Fibroblast of pulmonary artery (primary cell): ENCODE measurements at regions not wholly inside any gene's neighbourhood (a gene's known extent, or its start where the extent isn't known, plus 50 kb on each side); places are given as distances from the start of the nearest gene placed in this dataset.
"Not testable (repeated sequence)": the region's sequence is repeated elsewhere in the genome, so short reads cannot be mapped to it uniquely, and the experiment has no call there.

Source experiments
- DNase-seq: peaks from one replicate; pipeline ENCODE4 v3.0.0-alpha.2; 2010; ENCODE audit warnings: low read depth
- H3K4me3 ChIP-seq: replicated peaks from 2 replicates; pipeline ENCODE4 v1.5.1; 2011; ENCODE audit warnings: low read depth, mild to moderate bottlenecking, control low read depth, low read length, moderate library complexity
- TF ChIP-seq, protein P1 (sequence below): IDR thresholded peaks from 2 replicates; pipeline ENCODE4 v1.5.1; 2011; ENCODE audit warnings: mild to moderate bottlenecking, control low read depth, low read length, inconsistent platforms; ENCODE audit errors: missing control alignments

DNA sequence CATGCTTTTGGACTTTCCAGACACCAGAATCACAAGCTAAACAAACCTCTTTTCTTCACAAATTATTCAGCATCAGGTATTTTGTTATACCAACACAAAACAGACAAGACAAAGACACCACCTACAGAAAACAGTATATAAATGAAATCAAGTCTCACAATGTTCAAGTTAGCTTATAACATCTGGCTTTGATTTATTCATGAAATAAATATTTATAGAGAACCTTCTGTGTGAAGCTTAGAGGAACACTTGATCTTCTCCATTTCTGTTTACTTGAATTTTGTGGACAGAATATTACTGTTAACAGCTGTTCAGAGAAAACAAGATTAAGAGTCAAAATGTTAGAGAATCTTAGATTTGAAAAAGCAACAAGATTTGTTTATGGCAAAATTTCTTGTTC, 137.4 kb upstream of the PRR16 start:
- H3K4me3 ChIP-seq: no peak overlapping the region
- TF ChIP-seq, protein P1, sequence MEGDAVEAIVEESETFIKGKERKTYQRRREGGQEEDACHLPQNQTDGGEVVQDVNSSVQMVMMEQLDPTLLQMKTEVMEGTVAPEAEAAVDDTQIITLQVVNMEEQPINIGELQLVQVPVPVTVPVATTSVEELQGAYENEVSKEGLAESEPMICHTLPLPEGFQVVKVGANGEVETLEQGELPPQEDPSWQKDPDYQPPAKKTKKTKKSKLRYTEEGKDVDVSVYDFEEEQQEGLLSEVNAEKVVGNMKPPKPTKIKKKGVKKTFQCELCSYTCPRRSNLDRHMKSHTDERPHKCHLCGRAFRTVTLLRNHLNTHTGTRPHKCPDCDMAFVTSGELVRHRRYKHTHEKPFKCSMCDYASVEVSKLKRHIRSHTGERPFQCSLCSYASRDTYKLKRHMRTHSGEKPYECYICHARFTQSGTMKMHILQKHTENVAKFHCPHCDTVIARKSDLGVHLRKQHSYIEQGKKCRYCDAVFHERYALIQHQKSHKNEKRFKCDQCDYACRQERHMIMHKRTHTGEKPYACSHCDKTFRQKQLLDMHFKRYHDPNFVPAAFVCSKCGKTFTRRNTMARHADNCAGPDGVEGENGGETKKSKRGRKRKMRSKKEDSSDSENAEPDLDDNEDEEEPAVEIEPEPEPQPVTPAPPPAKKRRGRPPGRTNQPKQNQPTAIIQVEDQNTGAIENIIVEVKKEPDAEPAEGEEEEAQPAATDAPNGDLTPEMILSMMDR: no peak
- DNase-seq: no peak

DNA sequence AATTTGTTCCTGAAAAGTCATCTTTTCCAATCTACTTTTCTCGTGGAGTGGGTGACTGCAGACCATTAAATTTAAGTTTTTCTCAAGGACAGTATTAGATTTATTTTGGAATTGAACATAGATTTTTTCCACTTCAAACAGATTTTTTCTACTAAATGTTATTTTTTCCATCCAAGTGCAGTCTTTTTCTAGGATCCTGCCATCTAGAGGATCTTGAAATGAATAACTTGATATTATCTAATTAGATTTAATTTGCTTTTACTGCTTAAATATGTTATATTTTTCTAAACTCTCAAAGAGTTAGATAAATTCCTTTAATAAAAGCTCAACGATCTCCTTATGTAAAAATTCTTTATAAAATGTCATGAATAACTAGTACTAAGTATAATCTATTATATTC, 136.9 kb upstream of the PRR16 start:
- H3K4me3 ChIP-seq: no peak overlapping the region
- TF ChIP-seq, protein P1: peak; percentile 26
- peak; percentile 14 for DNase-seq

DNA sequence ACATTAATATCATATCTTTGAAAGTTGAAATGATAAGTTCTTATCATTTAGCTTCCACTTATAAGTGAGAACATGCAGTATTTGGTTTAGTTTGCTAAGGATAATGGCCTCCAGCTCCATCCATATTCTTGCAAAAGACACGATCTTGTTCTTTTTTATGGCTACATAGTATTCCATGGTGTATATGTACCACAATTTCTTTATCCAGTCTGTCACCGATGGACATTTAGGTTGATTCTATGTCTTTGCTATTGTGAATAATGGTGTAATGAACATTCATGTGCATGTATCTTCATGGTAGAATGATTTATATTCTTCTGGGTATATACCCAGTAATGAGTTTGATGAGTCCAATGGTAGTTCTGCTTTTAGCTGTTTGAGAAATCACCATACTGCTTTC, 135.0 kb upstream of the PRR16 start:
- DNase-seq: no peak
- H3K4me3 ChIP-seq: no peak overlapping the region
- TF ChIP-seq, protein P1: no peak

DNA sequence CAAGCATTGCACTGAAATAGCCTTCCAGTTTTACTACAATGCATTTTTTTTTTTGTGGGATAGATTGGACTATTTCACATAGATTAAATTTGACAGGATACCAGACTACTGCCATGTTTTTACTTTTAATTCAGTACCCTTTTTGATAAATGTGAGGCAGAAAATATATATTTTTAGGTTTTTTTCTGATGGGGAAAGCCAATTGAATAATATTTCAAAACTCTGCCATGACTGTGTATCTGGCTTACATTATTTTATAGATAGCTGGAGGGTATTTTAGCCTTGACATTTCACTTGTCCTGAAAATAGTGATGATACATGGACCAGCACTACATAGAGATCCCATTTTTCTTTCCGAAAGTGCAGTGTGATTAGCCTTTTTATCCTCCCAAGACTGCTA, 133.5 kb upstream of the PRR16 start:
- no peak overlapping the region for H3K4me3 ChIP-seq
- TF ChIP-seq, protein P1: no peak
- no peak for DNase-seq

DNA sequence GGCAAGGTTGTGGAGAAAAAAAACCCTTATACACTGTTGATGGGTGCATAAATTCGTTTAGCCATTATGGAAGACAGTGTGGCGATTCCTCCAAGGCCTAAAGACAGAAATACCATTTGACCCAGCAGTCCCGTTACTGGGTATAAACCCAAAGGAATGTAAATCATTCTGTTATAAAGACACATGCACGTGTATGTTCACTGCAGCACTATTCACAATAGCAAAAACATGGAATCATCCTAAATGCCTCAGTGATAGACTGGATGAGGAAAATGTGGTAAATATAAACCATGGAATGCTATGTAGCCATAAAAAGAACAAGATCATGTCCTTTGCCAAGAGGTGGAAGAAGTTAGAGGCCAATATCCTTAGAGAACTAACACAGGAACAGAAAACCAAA, 119.9 kb upstream of the PRR16 start:
- TF ChIP-seq, protein P1: no peak
- DNase-seq: no peak
- H3K4me3 ChIP-seq: no peak overlapping the region

DNA sequence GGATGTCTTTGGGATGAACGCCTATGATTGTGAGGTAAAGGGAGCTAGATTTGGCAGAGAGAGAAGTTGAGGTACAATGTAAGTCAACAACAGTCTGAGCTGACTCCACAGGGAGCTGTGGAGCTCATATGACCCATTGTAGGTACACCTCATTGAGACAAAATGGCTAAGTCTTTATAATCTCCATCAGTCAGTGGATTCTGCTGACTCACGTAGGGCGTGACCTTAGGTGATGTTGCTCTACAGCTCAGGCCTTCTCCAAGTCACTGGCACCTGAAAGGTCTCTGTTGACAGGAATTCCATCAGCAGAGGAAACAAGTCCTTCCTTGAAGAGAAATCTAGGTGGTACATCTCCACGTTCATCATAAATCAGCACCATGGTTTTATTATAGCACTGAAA, 118.2 kb upstream of the PRR16 start:
- no peak overlapping the region for H3K4me3 ChIP-seq
- DNase-seq: no peak
- TF ChIP-seq, protein P1: no peak

DNA sequence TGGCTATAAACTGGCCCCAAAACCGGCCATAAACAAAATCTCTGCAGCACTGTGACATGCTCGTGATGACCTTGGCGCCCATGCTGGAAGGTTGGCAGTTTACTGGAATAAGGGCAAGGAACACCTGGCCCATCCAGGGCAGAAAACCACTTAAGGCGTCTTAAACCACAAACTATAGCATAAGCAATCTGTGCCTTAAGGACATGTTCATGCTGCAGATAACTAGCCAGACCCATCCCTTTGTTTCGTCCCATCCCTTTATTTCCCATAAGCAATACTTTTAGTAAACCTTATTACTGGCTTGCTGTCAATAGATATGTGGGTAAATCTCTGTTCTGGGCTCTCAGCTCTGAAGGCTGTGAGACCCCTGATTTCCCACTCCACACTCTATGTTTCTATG, 113.0 kb upstream of the PRR16 start:
- not testable (repeated sequence) for DNase-seq, H3K4me3 ChIP-seq

DNA sequence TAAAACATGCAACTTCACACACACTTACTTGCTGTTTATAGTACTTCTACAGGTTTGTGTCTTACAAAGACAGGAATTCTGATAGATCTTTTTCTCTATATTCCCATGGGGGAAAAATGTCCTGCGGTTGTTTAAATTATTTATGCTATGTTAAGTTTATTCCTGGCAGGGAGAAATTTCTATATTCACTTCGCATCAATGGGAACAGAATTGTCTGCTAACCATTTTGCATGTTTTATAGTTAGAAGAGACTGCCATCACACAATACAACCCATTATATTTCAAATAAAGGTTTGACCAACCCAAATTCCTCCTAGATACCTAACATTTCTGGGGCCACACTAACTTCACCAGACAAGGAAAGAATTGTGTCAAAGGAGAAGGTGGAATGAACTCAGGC, 110.0 kb upstream of the PRR16 start:
- TF ChIP-seq, protein P1: no peak
- no peak overlapping the region for H3K4me3 ChIP-seq
- DNase-seq: no peak
